Retinal pigment epithelial cell (primary cell): ENCODE measurements at regions not wholly inside any gene's neighbourhood (a gene's known extent, or its start where the extent isn't known, plus 50 kb on each side); places are given as distances from the start of the nearest gene placed in this dataset.

ENCODE experiments used
- DNase-seq: peaks from one replicate; pipeline ENCODE4 v3.0.0-alpha.2; 2010; ENCODE audit warnings: low read depth
- H3K4me3 ChIP-seq: 2 replicates; pipeline ENCODE4 v1.5.1; 2011; ENCODE audit warnings: mild to moderate bottlenecking, low read length, control low read depth, moderate library complexity
- TF ChIP-seq, protein P1 (sequence below): conservative IDR thresholded peaks from 2 replicates; pipeline ENCODE4 v1.5.1; 2011; ENCODE audit warnings: low read depth, low read length, control low read depth, inconsistent platforms

DNA sequence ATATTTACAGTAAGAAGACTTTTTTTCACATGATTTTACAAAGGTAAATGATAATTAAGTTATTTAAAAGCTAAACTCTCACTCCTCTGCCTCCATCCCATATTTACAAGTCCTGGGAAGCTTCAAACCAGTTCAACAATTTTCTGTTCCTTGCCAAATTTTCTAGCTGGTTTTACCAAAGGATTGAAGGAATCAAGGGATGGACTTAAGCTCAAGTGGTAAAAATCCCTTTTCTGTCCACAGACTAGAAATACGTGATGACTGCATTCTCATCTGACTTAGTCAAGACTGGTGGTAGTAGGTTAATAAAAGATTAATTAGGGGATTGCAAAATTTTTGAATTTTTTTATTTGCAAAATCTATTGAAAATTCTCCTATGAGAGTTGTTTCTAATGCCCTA is 297.3 kb downstream of the MTX2 start:
- TF ChIP-seq, protein P1, sequence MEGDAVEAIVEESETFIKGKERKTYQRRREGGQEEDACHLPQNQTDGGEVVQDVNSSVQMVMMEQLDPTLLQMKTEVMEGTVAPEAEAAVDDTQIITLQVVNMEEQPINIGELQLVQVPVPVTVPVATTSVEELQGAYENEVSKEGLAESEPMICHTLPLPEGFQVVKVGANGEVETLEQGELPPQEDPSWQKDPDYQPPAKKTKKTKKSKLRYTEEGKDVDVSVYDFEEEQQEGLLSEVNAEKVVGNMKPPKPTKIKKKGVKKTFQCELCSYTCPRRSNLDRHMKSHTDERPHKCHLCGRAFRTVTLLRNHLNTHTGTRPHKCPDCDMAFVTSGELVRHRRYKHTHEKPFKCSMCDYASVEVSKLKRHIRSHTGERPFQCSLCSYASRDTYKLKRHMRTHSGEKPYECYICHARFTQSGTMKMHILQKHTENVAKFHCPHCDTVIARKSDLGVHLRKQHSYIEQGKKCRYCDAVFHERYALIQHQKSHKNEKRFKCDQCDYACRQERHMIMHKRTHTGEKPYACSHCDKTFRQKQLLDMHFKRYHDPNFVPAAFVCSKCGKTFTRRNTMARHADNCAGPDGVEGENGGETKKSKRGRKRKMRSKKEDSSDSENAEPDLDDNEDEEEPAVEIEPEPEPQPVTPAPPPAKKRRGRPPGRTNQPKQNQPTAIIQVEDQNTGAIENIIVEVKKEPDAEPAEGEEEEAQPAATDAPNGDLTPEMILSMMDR, result no peak
- H3K4me3 ChIP-seq, result no peak overlapping the region
- DNase-seq, result no peak

DNA sequence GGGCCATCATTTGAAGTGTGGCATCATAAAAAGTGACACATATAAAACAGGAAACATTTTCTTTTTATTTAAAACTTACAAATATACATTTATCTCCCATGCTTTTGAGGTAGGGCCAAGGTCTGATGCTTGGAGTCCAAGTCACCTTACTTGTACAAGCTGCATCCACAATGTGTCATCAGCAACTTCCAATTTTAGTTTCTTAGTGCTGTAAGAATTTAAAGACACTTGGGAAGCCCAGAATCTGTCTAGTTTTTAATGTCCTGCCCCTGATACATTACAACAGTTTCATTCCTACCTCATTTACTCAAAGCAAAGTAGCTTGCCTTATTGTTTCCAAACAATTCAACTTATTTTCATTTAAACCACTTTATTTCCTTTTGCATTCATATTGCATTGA is 297.7 kb downstream of the MTX2 start:
- DNase-seq, result no peak
- TF ChIP-seq, protein P1, result no peak
- H3K4me3 ChIP-seq, result no peak overlapping the region

DNA sequence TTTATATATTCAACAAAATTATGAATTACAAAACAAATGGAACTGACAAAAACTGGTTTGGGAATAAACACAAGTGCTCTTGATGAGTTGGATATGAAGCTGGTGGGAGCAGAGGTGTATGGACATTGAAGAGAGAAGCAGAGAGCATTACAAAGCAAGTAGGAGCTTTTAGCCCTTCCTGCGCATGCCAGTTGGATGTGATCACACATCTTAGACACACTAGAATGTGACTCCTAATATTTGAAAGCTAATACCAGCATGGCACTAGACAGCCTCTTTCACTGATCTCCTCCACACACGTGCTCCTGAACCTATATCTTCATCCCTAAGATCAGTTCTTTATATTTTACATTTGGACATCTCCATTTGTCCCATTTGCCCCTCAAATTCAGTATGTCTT is 298.1 kb downstream of the MTX2 start:
- TF ChIP-seq, protein P1, result no peak
- no peak overlapping the region for H3K4me3 ChIP-seq
- DNase-seq, result no peak

GRCh38 chr2:176569574-176569973 is 300.3 kb downstream of the MTX2 start:
- no peak for DNase-seq
- no peak overlapping the region for H3K4me3 ChIP-seq
- TF ChIP-seq, protein P1, result no peak

DNA sequence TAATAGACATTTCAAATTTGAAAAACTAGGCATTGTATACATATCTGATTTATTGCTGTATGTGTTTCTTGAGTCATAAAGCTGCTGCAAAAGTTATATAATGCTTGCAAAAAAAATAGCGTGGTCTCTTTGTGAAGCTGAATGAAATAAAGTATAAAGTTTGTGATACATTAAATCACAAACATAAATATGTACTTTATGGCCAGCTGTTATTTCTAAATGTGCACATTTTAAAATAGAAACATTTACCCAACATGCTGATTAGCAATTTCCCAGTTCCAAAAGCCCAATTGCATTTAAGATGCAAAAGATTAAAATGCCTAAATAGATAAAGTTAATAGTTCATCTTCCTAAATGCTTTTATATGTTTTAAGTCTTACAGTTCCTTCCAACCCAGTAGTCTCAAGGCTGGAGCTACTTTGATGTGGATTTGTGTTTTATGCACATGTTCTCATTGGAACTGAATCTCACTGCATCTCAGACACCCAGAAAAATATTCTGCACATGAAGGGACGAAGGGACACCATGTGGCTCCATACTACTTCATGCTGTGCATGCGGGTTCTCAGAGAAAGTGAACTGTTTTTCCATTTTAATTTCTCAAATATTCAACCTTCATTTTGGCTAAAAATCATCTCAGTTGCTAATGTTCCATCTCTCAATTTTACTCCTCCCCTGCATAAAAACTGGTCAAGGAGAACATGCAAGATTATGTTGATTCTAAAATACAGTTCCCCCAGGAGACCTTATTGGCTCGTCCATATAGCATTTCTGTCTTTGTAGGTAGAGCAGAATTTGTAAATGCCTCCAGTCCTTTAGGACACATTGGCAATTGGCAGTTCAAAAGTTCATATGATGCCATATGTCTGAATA is 304.6 kb downstream of the MTX2 start:
- H3K4me3 ChIP-seq, result no peak overlapping the region
- DNase-seq, result no peak
- TF ChIP-seq, protein P1, result no peak

- H3K4me3 ChIP-seq, result no peak overlapping the region
- DNase-seq, result no peak
- TF ChIP-seq, protein P1, result no peak
Observed at GRCh38 chr2:176574484-176575236, 305.4 kb downstream of the MTX2 start.
